ENCODE measurements at regions not wholly inside any gene's neighbourhood (a gene's known extent, or its start where the extent isn't known, plus 50 kb on each side); places are given as distances from the start of the nearest gene placed in this dataset.

GRCh38 chr1:90778486-90778885, 61.4 kb upstream of the BARHL2 start:
- no peak for DNase-seq

- no peak for DNase-seq
These were observed 56.7 kb upstream of the BARHL2 start for GRCh38 chr1:90773812-90774211.

DNA sequence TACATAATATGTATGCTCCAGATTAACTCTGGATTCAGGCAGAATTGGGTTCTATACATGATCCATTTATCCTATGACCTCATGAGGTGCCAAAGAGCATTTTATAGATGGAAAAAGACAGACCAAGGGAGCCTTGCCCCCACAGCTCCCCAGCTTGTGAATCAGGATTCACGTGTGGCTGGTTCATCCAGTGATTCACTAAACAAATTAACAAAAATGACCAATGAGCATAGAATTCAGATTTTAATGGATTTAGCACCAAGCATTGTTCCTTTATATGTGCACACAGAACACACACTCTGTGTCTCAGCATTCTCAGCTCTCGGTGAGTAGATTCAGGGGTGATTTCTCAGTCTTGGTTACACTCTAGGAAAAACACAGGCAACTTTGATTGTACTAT, 51.7 kb upstream of the BARHL2 start:
- no peak for DNase-seq

GRCh38 chr1:90768098-90768497, 51.0 kb upstream of the BARHL2 start:
- DNase-seq, result no peak
